ENCODE measurements at regions not wholly inside any gene's neighbourhood (a gene's known extent, or its start where the extent isn't known, plus 50 kb on each side); places are given as distances from the start of the nearest gene placed in this dataset.

DNA sequence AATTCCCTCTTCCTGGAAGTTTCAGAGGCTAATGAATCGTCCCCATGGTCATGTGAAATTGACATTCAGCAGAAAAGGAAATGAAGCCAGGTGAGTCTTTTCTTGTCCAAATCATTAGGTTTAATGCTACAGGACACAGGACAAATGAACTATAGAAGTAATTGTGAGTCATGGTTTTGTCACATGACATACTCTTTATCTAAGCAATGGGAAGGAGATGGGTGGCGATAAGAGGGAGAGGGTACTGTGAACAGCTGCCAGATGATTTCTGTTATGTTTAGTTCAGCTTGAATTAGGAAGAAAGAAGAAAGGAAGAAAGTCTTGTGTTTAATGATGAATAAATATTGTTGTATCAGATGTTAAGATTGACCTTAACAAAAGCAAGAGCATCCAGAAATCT, 515.4 kb upstream of the ZNF717 start:
- Histone ChIP-seq H3K79me1 (ENCODE audit: low read depth, low read length) (no peaks in the 10 kb centered on the region), H2AK5ac (ENCODE audit: low read depth, low read length) (no peak overlapping the region), H3K23ac (ENCODE audit: low read depth, low read length, poor library complexity) (no peak overlapping the region), H3K27ac (replicated peaks; ENCODE audit: low read length) (no peak overlapping the region), H3K4me1 (ENCODE audit: control insufficient read depth in 2 of 2, insufficient read depth in 1 of 2, low read depth in 1 of 2, low read length in 2 of 2) (no peaks in the 10 kb centered on the region), H2BK120ac (ENCODE audit: low read depth, low read length) (no peak overlapping the region), H3K27me3 (ENCODE audit: control insufficient read depth in 3 of 3, insufficient read depth in 3 of 3, low read depth in 1 of 3, low read length in 3 of 3) (no peaks in the 10 kb centered on the region), H3K14ac (ENCODE audit: low read length) (no peak overlapping the region), H2BK12ac (ENCODE audit: low read length) (no peak overlapping the region), H3K18ac (ENCODE audit: low read length) (no peak overlapping the region), H3K4ac (ENCODE audit: low read length) (no peak overlapping the region), H2AFZ (ENCODE audit: low read length) (no peak overlapping the region), H2BK15ac (ENCODE audit: low read length) (no peak overlapping the region), H4K91ac (ENCODE audit: low read depth, low read length, poor library complexity) (no peak overlapping the region), H4K8ac (ENCODE audit: low read depth, low read length) (no peak overlapping the region), H3K4me2 (ENCODE audit: insufficient read depth, low read length, poor library complexity, severe bottlenecking) (no peak overlapping the region), H3K9me3 (replicated peaks in 1 of 2; ENCODE audit: control insufficient read depth in 2 of 2, insufficient read depth in 1 of 2, low read depth in 1 of 2, low read length in 2 of 2) (no peaks in the 10 kb centered on the region), H3K4me3 (ENCODE audit: low read length in 2 of 2) (no peak overlapping the region), H2BK5ac (ENCODE audit: low read length) (no peak overlapping the region), H3K36me3 (replicated peaks in 1 of 2; ENCODE audit: control insufficient read depth in 2 of 2, insufficient read depth in 2 of 2, low read length in 2 of 2) (no peaks in the 10 kb centered on the region), H3K9ac (ENCODE audit: low read depth, low read length, poor library complexity) (no peak overlapping the region)
- no CpG with 5 or more reads among the region's 2 CpGs for WGBS, 2 donors (ENCODE audit: extremely low coverage in 2 of 2, insufficient read length in 2 of 2, insufficient replicate concordance in 1 of 2)
- DNase-seq (ENCODE audit: low spot score) = no peak

- no peak for DNase-seq (ENCODE audit: low spot score)
- WGBS, 2 donors (ENCODE audit: extremely low coverage in 2 of 2, insufficient read length in 2 of 2, insufficient replicate concordance in 1 of 2) = no CpG with 5 or more reads among the region's 3 CpGs
- H3K23ac ChIP-seq (ENCODE audit: low read depth, low read length, poor library complexity) = no peak overlapping the region
Observed at GRCh38 chr3:76307556-76307955, 522.2 kb upstream of the ZNF717 start.

GRCh38 chr3:76308541-76308940, 523.2 kb upstream of the ZNF717 start:
- Histone ChIP-seq H4K8ac (ENCODE audit: low read depth, low read length) (no peak overlapping the region), H2AK5ac (ENCODE audit: low read depth, low read length) (no peak overlapping the region)
- no peak for DNase-seq (ENCODE audit: low spot score)

More at GRCh38 chr3:76307556-76307955, 522.2 kb upstream of the ZNF717 start:
- H3K79me1 ChIP-seq (ENCODE audit: low read depth, low read length) = no peaks in the 10 kb centered on the region
- H3K9me3 ChIP-seq (replicated peaks in 1 of 2; ENCODE audit: control insufficient read depth in 2 of 2, insufficient read depth in 1 of 2, low read depth in 1 of 2, low read length in 2 of 2) = no peaks in the 10 kb centered on the region
- no peak overlapping the region for H2BK5ac ChIP-seq (ENCODE audit: low read length)
- no peak overlapping the region for H4K8ac ChIP-seq (ENCODE audit: low read depth, low read length)
- no peaks in the 10 kb centered on the region for H3K27me3 ChIP-seq (ENCODE audit: control insufficient read depth in 3 of 3, insufficient read depth in 3 of 3, low read depth in 1 of 3, low read length in 3 of 3)
- H3K9ac ChIP-seq (ENCODE audit: low read depth, low read length, poor library complexity) = no peak overlapping the region
- no peak overlapping the region for H3K14ac ChIP-seq (ENCODE audit: low read length)
- H3K36me3 ChIP-seq (replicated peaks in 1 of 2; ENCODE audit: control insufficient read depth in 2 of 2, insufficient read depth in 2 of 2, low read length in 2 of 2) = no peaks in the 10 kb centered on the region
- no peak overlapping the region for H3K4me2 ChIP-seq (ENCODE audit: insufficient read depth, low read length, poor library complexity, severe bottlenecking)
- H2BK120ac ChIP-seq (ENCODE audit: low read depth, low read length) = no peak overlapping the region
- H3K4ac ChIP-seq (ENCODE audit: low read length) = no peak overlapping the region
- H2BK15ac ChIP-seq (ENCODE audit: low read length) = no peak overlapping the region
- no peak overlapping the region for H4K91ac ChIP-seq (ENCODE audit: low read depth, low read length, poor library complexity)
- H2AFZ ChIP-seq (ENCODE audit: low read length) = no peak overlapping the region
- H3K27ac ChIP-seq (replicated peaks; ENCODE audit: low read length) = no peak overlapping the region
- H3K18ac ChIP-seq (ENCODE audit: low read length) = no peak overlapping the region
- no peak overlapping the region for H3K4me3 ChIP-seq (ENCODE audit: low read length in 2 of 2)
- no peaks in the 10 kb centered on the region for H3K4me1 ChIP-seq (ENCODE audit: control insufficient read depth in 2 of 2, insufficient read depth in 1 of 2, low read depth in 1 of 2, low read length in 2 of 2)
- no peak overlapping the region for H2AK5ac ChIP-seq (ENCODE audit: low read depth, low read length)
- H2BK12ac ChIP-seq (ENCODE audit: low read length) = no peak overlapping the region

GRCh38 chr3:76310089-76310488, 524.7 kb upstream of the ZNF717 start:
- Histone ChIP-seq H3K79me1 (ENCODE audit: low read depth, low read length) (no peaks in the 10 kb centered on the region), H2BK12ac (ENCODE audit: low read length) (no peak overlapping the region), H4K91ac (ENCODE audit: low read depth, low read length, poor library complexity) (no peak overlapping the region), H3K4me2 (ENCODE audit: insufficient read depth, low read length, poor library complexity, severe bottlenecking) (no peak overlapping the region), H3K36me3 (replicated peaks in 1 of 2; ENCODE audit: control insufficient read depth in 2 of 2, insufficient read depth in 2 of 2, low read length in 2 of 2) (no peaks in the 10 kb centered on the region), H3K27ac (replicated peaks; ENCODE audit: low read length) (no peak overlapping the region), H2AK5ac (ENCODE audit: low read depth, low read length) (no peak overlapping the region), H3K9me3 (replicated peaks in 1 of 2; ENCODE audit: control insufficient read depth in 2 of 2, insufficient read depth in 1 of 2, low read depth in 1 of 2, low read length in 2 of 2) (no peaks in the 10 kb centered on the region), H3K4ac (ENCODE audit: low read length) (no peak overlapping the region), H3K4me3 (ENCODE audit: low read length in 2 of 2) (no peak overlapping the region), H2BK5ac (ENCODE audit: low read length) (no peak overlapping the region), H3K4me1 (ENCODE audit: control insufficient read depth in 2 of 2, insufficient read depth in 1 of 2, low read depth in 1 of 2, low read length in 2 of 2) (no peaks in the 10 kb centered on the region), H2BK120ac (ENCODE audit: low read depth, low read length) (no peak overlapping the region), H3K27me3 (ENCODE audit: control insufficient read depth in 3 of 3, insufficient read depth in 3 of 3, low read depth in 1 of 3, low read length in 3 of 3) (no peaks in the 10 kb centered on the region), H3K18ac (ENCODE audit: low read length) (no peak overlapping the region), H2AFZ (ENCODE audit: low read length) (no peak overlapping the region), H3K9ac (ENCODE audit: low read depth, low read length, poor library complexity) (no peak overlapping the region), H2BK15ac (ENCODE audit: low read length) (no peak overlapping the region), H4K8ac (ENCODE audit: low read depth, low read length) (no peak overlapping the region), H3K14ac (ENCODE audit: low read length) (no peak overlapping the region), H3K23ac (ENCODE audit: low read depth, low read length, poor library complexity) (no peak overlapping the region)
- DNase-seq (ENCODE audit: low spot score) = no peak
- no CpG with 5 or more reads among the region's 8 CpGs for WGBS, 2 donors (ENCODE audit: extremely low coverage in 2 of 2, insufficient read length in 2 of 2, insufficient replicate concordance in 1 of 2)

More at GRCh38 chr3:76308541-76308940, 523.2 kb upstream of the ZNF717 start:
- Histone ChIP-seq H2BK15ac (ENCODE audit: low read length) (no peak overlapping the region), H3K4me1 (ENCODE audit: control insufficient read depth in 2 of 2, insufficient read depth in 1 of 2, low read depth in 1 of 2, low read length in 2 of 2) (no peaks in the 10 kb centered on the region), H3K9ac (ENCODE audit: low read depth, low read length, poor library complexity) (no peak overlapping the region), H2AFZ (ENCODE audit: low read length) (no peak overlapping the region), H3K14ac (ENCODE audit: low read length) (no peak overlapping the region), H3K18ac (ENCODE audit: low read length) (no peak overlapping the region), H2BK12ac (ENCODE audit: low read length) (no peak overlapping the region), H3K4me2 (ENCODE audit: insufficient read depth, low read length, poor library complexity, severe bottlenecking) (no peak overlapping the region), H3K27me3 (ENCODE audit: control insufficient read depth in 3 of 3, insufficient read depth in 3 of 3, low read depth in 1 of 3, low read length in 3 of 3) (no peaks in the 10 kb centered on the region), H2BK120ac (ENCODE audit: low read depth, low read length) (no peak overlapping the region), H3K23ac (ENCODE audit: low read depth, low read length, poor library complexity) (no peak overlapping the region), H4K91ac (ENCODE audit: low read depth, low read length, poor library complexity) (no peak overlapping the region), H3K36me3 (replicated peaks in 1 of 2; ENCODE audit: control insufficient read depth in 2 of 2, insufficient read depth in 2 of 2, low read length in 2 of 2) (no peaks in the 10 kb centered on the region), H3K4me3 (ENCODE audit: low read length in 2 of 2) (no peak overlapping the region), H3K79me1 (ENCODE audit: low read depth, low read length) (no peaks in the 10 kb centered on the region), H3K9me3 (replicated peaks in 1 of 2; ENCODE audit: control insufficient read depth in 2 of 2, insufficient read depth in 1 of 2, low read depth in 1 of 2, low read length in 2 of 2) (no peaks in the 10 kb centered on the region), H3K4ac (ENCODE audit: low read length) (no peak overlapping the region), H3K27ac (replicated peaks; ENCODE audit: low read length) (no peak overlapping the region), H2BK5ac (ENCODE audit: low read length) (no peak overlapping the region)

All from neuronal stem cell (in vitro differentiated cells).